ENCODE measurements at regions not wholly inside any gene's neighbourhood (a gene's known extent, or its start where the extent isn't known, plus 50 kb on each side); places are given as distances from the start of the nearest gene placed in this dataset.

DNA sequence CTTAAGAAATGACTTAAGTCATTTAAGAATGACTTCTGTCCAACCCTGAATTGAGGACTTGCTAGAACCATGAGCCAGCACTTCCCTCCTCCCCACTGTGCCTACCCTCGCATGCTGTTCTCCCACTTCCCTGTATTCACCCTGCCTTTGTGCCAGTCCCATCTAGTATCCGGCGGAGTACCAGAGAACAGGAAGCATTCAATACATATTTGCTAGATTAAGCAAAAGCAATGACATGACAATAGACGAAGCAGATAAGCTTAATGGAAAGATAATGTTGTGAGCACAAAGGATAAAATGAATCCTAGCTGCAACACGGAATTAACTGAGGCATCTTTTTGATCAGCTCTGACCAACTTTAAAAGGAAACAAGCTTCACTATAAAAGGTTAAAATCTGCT lies 328.5 kb downstream of the TDRD15 start:
- no peak for DNase-seq

DNA sequence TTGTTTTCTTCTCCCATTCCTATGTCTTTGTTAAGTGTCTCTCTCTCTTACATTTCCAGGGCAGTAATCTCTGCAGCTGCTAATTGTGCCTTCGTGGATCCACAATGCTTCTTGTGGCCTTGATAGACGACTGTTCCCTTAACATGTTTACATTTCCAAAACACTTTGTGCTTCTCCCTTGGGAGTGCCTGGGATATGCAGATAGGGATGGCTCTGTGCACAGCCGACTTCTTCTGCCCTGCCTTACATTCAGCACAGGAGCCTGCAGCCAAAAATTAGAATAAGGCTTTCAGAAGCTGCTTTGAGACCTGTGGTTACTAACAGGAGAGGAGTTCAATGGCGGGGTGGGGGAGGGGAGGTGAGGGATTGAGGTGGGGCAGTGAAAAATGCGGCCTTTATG lies 328.9 kb downstream of the TDRD15 start:
- DNase-seq = no peak

DNA sequence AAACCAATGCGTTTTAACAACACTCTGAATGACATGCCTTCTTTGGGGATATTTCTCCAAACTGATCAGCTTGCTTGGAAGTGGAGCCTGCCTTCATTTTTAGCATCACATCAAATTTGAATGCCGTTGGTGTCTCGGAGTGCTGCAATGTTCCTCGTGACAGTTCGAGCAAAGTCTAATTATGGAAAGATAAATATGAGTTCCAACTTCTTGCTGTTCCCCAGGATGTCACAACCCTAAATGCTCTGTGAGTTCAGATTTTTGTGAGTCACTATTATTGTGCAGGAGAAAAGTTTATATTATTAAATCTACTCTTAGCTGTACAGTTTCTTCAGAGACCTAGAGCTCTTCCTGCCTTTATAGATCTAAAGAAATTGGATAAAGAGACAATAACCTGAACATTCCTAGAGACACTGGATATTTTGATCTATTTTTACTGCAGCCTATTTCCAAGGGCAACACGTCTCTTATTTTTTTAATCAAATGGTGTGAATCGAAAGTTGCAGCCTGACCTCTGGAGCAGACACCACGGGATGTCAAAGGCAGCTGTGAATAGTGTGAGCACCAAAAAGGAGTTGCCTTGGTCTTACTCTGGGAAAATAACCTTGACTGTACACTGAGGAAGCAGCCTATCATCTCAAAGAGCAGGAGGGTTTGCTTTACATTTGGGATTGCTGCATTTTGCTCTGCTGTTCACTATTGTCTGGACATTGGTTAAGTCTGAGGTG lies 330.1 kb downstream of the TDRD15 start:
- DNase-seq = no peak

DNA sequence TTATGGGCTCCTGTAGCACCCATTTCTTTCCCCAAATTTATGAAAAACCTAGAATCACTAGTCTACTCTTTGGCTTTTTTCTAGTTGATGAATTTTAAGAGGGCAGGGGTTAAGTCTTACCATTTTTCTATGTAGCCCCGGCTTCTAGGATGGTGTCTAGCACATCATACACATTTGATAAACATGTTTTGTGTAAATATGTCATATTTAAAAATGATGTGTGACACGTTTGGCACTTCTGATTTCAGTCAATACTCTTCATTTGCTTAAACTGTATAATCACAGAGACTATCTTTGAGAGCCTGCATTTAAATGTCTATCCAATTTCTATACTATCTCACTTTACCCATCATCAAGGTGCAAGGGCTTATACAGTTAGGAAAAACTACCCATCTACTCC lies 331.1 kb downstream of the TDRD15 start:
- DNase-seq = no peak

DNA sequence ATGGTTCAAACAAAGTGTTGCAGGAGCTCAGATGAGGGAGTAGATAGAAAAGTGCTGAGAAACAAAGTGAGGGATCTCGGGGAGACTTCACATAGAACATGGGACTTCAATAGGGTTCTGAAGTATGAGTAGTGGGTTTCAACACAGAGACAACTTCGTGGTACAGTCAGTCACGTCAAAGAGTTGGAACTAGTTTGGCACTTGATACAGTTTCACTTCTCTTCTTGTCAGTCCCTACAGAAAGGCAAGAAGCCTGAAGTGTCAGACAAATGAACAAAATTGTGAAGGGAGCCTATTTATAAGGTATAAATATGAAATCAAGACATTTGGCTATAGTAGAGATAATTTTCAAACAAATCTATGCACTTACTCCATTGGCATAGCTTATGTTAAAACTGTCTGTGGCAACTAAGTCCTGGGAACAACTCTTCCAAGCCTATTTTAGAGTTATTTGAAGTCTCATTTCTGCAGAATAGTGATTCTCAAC lies 338.0 kb downstream of the TDRD15 start:
- no peak for DNase-seq

DNA sequence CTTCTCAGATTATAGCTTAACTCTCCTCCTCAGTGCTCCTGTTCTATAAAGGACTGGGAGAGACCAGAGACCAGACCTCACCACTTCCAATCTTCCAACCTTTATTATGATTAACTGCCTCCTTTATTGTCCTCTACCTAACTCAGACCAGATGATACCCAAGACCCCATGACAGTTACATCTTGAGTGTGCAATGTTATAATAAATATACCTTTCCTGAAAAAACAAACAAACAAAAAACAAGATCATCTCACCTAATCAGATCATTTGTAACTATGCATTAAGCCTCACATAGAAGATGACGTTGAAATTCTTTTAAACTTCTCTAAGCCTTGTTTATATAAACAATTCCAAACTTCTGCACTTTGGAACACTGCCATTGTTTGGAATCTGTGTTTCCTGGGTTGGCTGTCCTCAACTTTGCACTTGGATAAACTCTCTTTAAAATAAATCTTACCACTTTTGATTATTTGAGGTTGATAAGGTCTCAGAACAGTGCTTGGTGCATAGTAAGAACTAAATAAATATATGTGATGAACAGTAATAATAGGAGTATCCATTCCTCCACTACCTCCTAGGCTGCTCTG lies 342.7 kb downstream of the TDRD15 start:
- no peak for DNase-seq

DNA sequence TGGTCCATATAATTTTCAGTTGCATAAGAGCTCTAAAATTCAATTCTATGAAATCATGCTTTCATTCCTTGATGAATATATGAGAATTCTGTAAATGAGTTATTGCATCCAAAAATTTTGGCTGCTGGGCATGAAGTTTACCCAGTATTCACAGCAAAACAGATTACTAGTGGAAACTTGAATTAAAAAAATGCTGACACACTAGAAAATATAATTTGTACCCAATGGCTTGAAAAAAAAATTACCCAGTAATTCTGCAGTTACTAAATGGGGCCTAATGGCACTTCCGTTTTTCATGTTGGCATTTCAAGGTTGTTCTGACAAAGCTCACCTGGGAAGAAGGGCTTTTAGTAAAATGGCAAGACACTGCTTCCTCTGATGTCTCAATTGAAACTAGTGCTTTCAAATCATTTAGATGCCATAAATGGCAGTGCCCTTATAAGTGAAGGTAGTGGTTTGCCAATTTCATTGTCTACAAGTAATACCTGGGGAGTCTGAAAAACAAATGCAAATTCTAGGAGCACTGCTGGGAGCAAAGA lies 343.6 kb downstream of the TDRD15 start:
- DNase-seq = no peak

DNA sequence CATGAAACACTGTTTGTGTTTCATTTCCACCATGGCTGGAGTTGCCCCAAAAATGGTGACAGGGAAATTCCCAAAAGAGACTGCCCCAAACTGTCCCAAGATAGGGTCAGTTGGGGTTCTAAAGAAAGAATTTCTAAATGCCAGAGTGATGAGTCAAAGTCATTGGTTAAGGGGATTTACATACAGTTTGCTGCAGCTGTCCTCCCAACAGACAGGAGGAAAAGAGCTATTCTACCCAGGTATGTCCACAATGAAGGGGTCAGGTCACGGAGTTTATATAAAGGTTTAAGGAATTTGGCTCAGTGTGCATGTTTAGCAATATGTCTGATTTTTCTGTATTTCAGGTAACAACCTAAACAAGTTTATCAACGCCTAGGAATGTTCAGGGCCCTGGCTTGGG lies 344.1 kb downstream of the TDRD15 start:
- DNase-seq = no peak

DNA sequence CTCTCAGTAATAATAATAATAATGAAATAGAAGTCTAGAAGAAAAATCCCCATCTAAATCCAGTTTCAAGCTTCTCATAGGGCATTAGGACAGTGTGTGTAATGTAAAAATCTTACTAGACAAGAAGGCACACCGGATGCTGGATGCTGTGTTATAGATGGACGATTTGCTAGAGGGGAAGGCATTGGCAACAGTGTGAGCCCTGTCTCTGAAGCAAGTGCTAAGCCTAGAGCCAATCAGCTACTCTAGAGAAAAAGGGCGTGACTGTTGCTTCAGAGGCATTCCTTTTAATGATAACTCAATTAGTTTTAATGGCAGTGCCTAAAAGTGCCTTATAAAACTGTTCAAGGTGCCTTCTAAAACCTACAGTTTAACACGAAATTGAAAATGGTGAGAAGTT lies 344.9 kb downstream of the TDRD15 start:
- DNase-seq = no peak

DNA sequence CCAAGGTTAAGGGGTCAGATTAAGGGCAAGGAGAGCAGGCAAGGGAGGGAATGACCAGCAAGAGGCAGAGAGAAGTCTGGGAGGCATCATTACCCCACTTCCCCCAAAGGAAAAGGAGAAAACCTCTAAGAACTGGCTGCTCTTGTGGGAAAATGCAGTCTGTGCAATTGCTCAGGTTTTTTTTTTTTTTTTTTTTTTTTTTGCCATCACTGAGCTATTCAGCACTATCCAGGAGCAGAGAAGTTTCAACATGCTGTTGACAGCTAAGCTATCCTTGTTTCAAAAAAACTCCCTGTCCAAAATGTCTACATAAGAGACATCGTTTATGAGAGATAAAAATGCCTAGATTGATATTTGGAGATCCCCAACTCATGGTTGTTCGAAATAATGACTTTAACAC lies 345.4 kb downstream of the TDRD15 start:
- no peak for DNase-seq

DNA sequence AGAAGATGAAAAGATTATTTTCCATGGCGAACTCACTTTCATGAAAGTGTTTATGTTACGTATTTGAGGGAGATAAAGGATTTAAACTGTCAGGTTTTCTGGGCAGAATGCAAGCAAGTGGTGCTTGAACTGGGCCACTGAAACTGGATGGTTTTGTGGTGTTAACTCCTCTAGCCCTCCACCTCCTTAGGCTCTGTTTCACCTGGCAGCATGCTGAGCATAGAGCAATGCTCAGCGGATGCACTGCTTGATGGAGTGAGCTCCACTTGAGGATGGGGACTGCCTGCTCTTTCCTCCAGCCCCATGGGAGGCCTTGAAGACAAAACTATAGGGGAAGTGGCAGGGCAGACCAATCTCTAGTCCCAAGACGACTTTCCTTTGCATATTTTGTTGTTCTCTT lies 345.8 kb downstream of the TDRD15 start:
- no peak for DNase-seq

DNA sequence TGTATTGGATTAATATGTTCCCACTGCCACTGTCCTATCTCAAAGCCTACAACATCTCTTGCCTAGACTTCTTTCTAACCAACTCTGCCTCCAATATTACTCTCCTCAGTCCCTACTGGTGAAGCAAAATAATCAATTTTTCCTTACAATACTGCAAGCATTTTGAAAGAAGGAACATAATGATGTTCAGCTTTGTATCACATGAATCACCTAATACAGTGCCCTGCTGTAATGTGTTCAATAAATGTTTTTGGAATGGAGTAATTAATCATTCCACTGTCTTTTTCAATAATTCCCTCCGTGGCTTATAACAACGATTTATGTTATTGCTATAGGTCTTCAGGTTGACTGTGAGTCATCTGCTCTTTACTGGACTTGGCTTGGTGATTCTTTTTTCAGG lies 356.4 kb downstream of the TDRD15 start:
- no peak for DNase-seq

DNA sequence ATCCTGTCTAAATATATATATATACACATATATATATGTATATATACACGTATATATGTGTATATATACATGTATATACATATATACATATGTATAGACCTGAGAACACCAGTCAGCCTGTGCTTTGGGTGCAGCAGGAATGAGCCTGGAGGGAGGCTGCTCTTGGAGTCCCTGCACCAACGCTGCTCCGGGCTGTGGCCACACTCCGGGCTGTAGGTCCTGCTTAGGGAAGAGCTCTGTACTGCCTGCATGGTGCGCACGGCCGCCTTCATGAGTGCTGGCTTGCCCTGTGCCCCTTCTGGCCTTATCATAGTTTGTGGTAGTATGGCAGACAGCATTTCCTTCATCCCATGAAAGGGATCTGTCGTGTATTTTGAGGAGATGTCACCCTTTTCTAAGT lies 360.9 kb downstream of the TDRD15 start:
- DNase-seq = no peak

DNA sequence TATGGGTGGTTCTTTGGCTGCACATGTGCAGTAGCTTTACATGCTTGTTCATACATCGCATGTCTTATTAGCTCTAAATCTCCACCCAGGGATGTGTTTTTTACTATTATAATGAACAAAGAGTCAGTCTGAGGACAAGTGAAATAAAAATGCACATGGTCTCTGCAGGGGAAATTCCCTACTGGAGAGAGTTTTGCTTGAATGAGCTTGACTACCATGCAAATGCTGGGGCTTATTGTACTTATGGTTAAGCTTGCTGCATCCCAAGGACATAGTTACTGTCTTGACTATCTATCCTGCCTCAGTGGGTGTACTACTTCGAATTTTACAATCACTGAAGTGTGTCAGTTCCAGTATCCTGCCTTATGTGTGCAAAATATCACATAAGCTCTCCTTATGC lies 362.7 kb downstream of the TDRD15 start:
- no peak for DNase-seq

DNA sequence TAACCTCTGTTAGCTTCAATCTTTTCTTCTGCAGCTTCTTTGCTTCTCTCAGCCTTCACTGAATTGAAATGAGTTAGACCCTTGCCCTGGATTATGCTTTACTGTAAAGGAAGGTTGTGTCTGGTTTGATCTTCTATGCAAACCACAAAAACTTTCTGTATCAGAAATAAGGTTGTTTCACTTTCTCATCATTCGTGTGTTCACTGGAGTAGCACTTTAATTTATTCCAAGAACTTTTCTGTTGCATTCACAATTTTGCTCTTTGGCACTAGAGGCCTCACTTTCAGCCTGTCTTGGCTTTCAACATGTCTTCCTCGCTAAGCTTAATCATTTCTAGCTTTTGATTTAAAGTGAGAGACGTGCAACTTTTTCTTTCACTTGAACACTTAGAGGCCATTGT lies 365.3 kb downstream of the TDRD15 start:
- no peak for DNase-seq

DNA sequence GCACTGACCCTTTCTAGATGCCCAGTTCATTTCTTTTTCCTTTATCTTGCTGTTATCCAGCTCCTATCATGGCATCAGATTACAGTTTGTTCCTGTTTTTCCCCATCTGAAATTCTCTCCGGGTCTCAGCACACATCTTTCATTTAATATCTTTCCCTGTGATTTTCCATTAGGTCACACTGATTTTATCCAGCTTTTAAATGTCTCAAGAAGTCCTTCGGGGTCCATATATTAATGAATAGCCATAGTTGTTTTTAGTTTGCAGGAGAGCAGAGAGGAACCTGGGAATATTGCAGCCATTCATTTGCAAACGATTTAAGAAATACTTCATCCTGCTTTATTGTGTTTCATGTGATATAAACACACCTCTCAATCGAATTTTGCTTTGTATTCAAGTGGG lies 374.2 kb downstream of the TDRD15 start:
- no peak for DNase-seq

DNA sequence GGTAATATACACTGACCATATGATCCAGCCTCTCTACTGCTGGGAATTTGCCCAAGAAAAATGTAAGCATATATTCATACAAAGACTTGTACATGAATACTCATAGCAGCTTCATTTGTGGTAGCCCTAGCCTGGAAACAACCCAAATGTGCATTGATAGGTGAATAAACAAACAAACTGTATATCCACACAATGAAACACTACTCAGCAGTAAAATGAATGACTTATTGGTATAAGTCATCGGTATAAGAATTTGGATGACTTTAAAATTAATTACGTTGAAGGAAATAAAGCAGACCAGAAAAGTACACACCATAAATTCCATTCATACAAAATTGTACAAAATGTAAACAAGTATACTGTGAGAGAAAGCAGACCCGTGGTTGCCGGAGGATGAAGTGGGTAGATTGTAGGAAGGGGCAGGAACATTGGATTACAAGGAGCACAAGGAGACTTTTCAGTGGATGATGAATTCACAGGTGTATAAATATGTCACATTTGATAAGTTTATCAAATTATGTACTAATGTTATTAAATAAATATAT lies 376.7 kb downstream of the TDRD15 start:
- no peak for DNase-seq

DNA sequence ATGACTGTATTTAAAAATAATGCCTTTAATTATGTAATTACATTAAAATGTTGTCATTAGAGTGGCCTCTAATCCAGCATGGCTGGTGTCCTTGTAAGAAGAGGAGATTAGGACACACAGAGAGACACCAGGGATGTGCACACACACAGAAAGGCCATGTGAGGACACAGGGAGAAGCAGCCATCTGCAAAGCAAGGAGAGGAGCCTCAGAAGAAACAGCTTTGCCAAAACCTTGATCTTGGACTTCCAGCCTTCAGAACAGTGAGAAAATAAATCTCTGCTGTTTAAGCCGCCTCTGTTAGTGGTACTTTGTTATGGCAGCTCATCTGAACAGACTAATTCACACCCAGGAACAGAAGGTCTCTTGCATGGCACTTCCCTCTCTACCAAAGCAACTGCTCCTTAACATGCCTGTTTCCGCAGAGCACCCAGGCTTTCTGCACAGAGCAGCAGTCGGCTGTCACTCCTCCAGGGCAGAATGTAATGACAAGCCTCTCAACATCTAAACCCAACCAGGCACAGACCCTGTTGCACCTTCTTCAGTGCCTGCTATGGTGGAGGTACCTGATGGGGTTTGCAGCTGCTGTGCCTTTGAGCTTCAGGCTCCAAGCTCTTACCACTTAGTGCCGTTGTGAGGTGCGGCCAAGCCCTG lies 377.7 kb downstream of the TDRD15 start:
- DNase-seq = no peak

DNA sequence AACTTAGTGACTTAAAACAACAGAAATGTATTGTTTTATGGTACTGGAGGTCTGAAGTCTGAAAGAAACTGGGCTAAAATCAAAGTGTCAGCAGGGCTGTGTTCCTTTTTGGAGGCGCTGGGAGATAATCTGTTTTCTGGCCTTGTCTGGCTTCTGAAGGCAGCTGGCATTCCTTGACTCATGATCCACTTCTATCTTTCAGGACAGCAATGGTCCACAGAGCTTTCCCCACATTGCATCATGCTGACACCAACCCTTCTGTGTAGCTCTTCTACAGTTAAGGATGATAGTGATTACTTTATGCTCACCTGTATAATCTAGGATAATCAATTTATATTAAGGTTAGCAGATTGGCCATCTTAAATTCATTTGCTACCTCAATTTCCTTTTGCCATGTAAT lies 392.1 kb downstream of the TDRD15 start:
- no peak for DNase-seq

DNA sequence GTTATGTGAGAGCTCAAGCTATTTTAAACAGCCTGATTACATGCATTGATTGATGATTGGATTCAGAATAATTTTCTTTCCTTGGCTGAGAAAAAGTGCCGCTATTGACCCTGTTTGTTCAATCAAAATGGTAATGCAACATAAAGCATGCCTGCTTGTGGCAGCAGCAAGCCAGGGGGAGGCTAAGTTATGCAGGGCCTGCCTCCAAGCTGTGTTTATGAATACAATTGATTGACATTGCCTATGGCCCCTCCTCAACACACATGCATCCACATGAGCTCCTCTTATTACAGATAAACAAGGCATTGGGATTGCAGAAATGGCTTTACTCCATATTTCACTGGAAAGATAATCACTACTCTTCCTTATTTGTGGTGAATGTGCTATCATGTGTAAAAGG lies 395.6 kb downstream of the TDRD15 start:
- no peak for DNase-seq

DNA sequence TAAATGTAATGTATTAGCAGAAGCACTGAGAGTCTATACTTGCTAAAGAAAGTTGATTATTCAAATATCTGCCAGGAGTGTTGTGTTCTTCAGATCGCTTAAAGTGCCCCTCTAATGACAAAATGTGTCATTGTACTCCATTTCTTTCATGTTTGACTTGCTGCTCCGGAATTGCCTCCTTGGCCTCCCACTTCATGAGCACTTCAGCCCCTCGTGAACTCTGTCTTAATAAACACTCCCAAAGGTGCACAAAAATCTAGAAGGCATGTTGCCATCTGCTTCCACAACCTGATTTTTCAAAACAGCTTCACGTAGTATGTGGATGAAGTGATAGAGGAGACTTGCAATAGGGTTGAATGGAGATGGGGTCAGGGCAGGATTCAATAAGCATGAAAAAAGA lies 396.1 kb downstream of the TDRD15 start:
- no peak for DNase-seq

DNA sequence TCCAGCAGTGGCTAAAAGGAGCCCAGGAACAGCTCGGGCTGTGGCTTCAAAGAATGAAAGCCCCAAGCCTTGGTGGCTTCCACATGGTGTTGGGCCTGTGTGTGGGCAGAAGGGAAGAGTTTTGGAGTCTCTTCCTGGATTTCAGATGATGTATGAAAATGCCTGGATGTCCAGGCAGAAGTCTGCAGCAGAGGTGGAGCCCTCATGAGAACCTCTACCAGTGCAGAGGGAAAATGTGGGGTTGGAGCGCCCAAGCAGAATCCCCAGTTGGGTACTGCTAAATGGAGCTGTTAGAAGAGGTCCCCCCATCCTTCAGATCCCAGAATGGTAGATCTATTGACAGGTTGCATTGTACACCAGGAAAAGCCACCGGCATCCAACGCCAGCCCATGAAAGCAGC lies 412.1 kb downstream of the TDRD15 start:
- DNase-seq = no peak

DNA sequence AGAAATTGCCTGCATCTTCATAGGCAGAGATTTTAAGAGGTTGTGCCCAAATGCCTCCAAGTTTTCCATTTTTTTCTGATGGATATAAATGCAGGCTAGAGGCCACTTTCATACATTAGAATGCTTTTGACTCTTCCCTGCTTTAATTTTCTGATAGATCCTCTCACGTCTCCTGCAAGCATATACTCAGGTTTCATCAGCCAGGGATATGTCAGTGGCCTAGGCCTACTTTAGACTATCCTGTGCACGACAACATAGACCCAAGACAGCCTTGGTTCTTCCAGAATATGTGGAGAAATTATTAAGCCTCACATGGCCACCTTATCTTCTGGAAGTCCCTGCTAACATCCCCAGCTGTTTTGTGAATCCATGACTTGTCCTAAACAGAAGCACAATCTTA lies 415.9 kb downstream of the TDRD15 start:
- no peak for DNase-seq

DNA sequence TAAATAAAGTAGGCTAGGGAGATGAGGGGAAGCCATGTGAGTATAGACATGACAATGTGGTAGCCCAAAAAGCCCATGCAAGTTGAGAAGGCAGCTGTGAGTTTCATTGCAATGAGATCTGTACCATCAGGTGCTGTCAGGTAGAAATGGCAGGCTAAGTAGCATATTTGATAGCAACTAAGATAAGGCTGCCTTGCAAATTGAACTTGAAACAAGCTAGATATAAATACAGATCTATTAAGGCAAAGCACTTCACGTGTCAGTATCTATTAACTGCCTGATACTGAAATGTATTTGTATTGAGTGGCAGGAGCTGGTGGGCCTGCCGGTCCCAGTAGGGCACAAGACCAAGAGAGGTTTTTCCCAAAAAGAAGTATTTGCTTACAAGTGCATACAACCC lies 419.9 kb downstream of the TDRD15 start:
- no peak for DNase-seq
